GM12878 (cell line): ENCODE measurements at regions not wholly inside any gene's neighbourhood (a gene's known extent, or its start where the extent isn't known, plus 50 kb on each side); places are given as distances from the start of the nearest gene placed in this dataset.

Source experiments
- ATAC-seq: fragments of 200-7000 bp; cut with Tn5 transposase; 3 replicates; pipeline ENCODE4 v1.9.1; 2020; ENCODE audit warnings: mild to moderate bottlenecking, moderate library complexity
- BruUV-seq: library from RNA; stranded (reverse); fragments of 400-500 nt; replicated peaks from 2 replicates; lab custom pipeline; 2021; lab: Mats Ljungman, UMichigan
- CTCF ChIA-PET: fragments of 300-600 bp; sonication (Branson Sonifier 250); formaldehyde crosslinking; extraction: SDS; loops from one replicate; lab custom pipeline; 2021; ENCODE audit warnings: inconsistent platforms; lab: Yijun Ruan, JAX
- POLR2A ChIA-PET: fragments of 350-600 bp; formaldehyde crosslinking; extraction: SDS; loops from one replicate; lab custom pipeline; 2021; ENCODE audit warnings: inconsistent platforms; lab: Charles Lee
- RAD21 ChIA-PET: fragments of 300-600 bp; sonication (Branson Sonifier 250); formaldehyde crosslinking; loops from one replicate; lab custom pipeline; 2023; ENCODE audit warnings: antibody characterized with exemption; ENCODE audit not compliant: unreplicated experiment; lab: Charles Lee
- SMC1A ChIA-PET: fragments of 300-600 bp; sonication (Branson Sonifier 250); formaldehyde crosslinking; loops from one replicate; lab custom pipeline; 2023; ENCODE audit not compliant: unreplicated experiment, uncharacterized antibody; lab: Charles Lee
- DNase-seq: peaks from one replicate; pipeline ENCODE4 v3.0.0-alpha.2; 2011; ENCODE audit warnings: low read depth, low spot score
- FAIRE-seq: peaks from 3 replicates; lab custom pipeline; 2011; peaks lifted over from hg19 to GRCh38; lab: Jason Lieb, UNC
- H2AFZ ChIP-seq: 2 replicates; pipeline ENCODE4 v1.6.0; 2011; ENCODE audit warnings: low read depth, low read length, control low read depth; ENCODE audit not compliant: control insufficient read depth
- H3K27ac ChIP-seq: 2 replicates; pipeline ENCODE4 v1.5.1; 2011; ENCODE audit warnings: control low read depth; ENCODE audit not compliant: control insufficient read depth, insufficient read depth
- H3K27me3 ChIP-seq, 2 experiments: replicated peaks in 1 of 2; 2 replicates each; pipeline versions ENCODE4 v1.6.0 to v1.6.1; 2011; ENCODE audit warnings: low read length in 1 of 2; ENCODE audit not compliant: control insufficient read depth in 2 of 2, insufficient read depth in 2 of 2
- H3K36me3 ChIP-seq, 2 experiments: 2 replicates each; pipeline ENCODE4 v1.5.1; 2011; ENCODE audit warnings: low read length in 1 of 2; ENCODE audit not compliant: control insufficient read depth in 2 of 2, insufficient read depth in 2 of 2
- H3K4me1 ChIP-seq: 2 replicates; pipeline ENCODE4 v1.6.1; 2011; ENCODE audit warnings: mild to moderate bottlenecking, low read length, moderate library complexity, mixed read lengths; ENCODE audit not compliant: control insufficient read depth, insufficient read depth
- H3K4me2 ChIP-seq: 2 replicates; pipeline ENCODE4 v1.6.0; 2011; ENCODE audit warnings: control low read depth; ENCODE audit not compliant: control insufficient read depth, insufficient read depth
- H3K4me3 ChIP-seq: fragments of 200-600 bp; sonication (generic); 2 replicates; pipeline ENCODE4 v1.5.1; 2016
- H3K79me2 ChIP-seq: 2 replicates; pipeline ENCODE4 v1.6.0; 2011; ENCODE audit warnings: low read length; ENCODE audit not compliant: control insufficient read depth, insufficient read depth
- H3K9ac ChIP-seq: 2 replicates; pipeline ENCODE4 v1.8.0; 2011; ENCODE audit warnings: low read length, control low read depth, mixed read lengths; ENCODE audit not compliant: control insufficient read depth, insufficient read depth
- H3K9me3 ChIP-seq: replicated peaks from 3 replicates; pipeline ENCODE4 v1.5.1; 2011; ENCODE audit warnings: mild to moderate bottlenecking, low read length; ENCODE audit not compliant: control insufficient read depth, insufficient read depth
- H4K20me1 ChIP-seq: 2 replicates; pipeline ENCODE4 v1.6.0; 2011; ENCODE audit not compliant: control insufficient read depth, insufficient read depth
- MEF2B ChIP-seq: fragments of 450-650 bp; IDR thresholded peaks from 2 replicates; pipeline ENCODE4 v1.6.1; 2018; ENCODE audit warnings: mild to moderate bottlenecking, moderate library complexity; ENCODE audit not compliant: partially characterized antibody, poor library complexity, severe bottlenecking
- RELB ChIP-seq: fragments of 450-650 bp; IDR thresholded peaks from 2 replicates; pipeline ENCODE4 v1.6.1; 2017; ENCODE audit warnings: low read depth, mild to moderate bottlenecking, moderate library complexity
- SP1 ChIP-seq: IDR thresholded peaks from one replicate; pipeline ENCODE4 v1.6.1; 2011; ENCODE audit warnings: low read depth, low read length
- SREBF1 ChIP-seq: IDR thresholded peaks from 2 replicates; pipeline ENCODE4 v1.6.1; 2012; ENCODE audit warnings: mild to moderate bottlenecking, low read length
- TCF3 ChIP-seq: IDR thresholded peaks from 2 replicates; pipeline ENCODE4 v1.6.1; 2012; ENCODE audit warnings: low read depth, mild to moderate bottlenecking, low read length, borderline replicate concordance; ENCODE audit not compliant: insufficient read depth
- WRNIP1 ChIP-seq: IDR thresholded peaks from 2 replicates; pipeline ENCODE4 v1.6.1; 2011; ENCODE audit warnings: low read depth, low read length, improper control_type of control experiment, borderline replicate concordance
- ZNF207 ChIP-seq: fragments of 450-650 bp; IDR thresholded peaks from 2 replicates; pipeline ENCODE4 v1.6.1; 2014; ENCODE audit warnings: antibody characterized with exemption, mild to moderate bottlenecking, borderline replicate concordance
- WGBS: methylation state at CpG from one replicate; pipeline ENCODE4 v1.1.6; 2016; ENCODE audit warnings: low lambda C conversion rate; ENCODE audit not compliant: insufficient replicate concordance, insufficient coverage; ENCODE audit errors: missing lambda C conversion rate; 5-methylcytosine and 5-hydroxymethylcytosine counted together
- in situ Hi-C: fragments of 300-500 bp; cut with MboI; formaldehyde crosslinking; loops from 9 replicates; pipeline ENCODE4 v1.14.3; 2018; ENCODE audit warnings: mixed read lengths
- intact Hi-C: fragments of 100-400 bp; cut with micrococcal nuclease; formaldehyde crosslinking; loops from one replicate; pipeline ENCODE4 v1.14.2; 2022; ENCODE audit not compliant: unreplicated experiment
- TF ChIP-seq, protein P1 (sequence below): fragments of 450-650 bp; formaldehyde crosslinking; IDR thresholded peaks from 2 replicates; pipeline ENCODE4 v1.4.0; 2022; ENCODE audit warnings: mild to moderate bottlenecking, moderate library complexity

- ATAC-seq, result no peak
- H2AFZ ChIP-seq, result no peak overlapping the region
- POLR2A ChIA-PET, result no interaction called here
- in situ Hi-C loops, result no loop called here
- DNase-seq, result no peak
- H4K20me1 ChIP-seq, result no peaks in the 10 kb centered on the region
- SMC1A ChIA-PET, result no interaction called here
- H3K4me3 ChIP-seq, result no peak overlapping the region
- H3K27me3 ChIP-seq, result no peaks in the 10 kb centered on the region
- intact Hi-C loops, result no loop called here
- WGBS, result 41% methylated on average over 16 of the region's 16 CpGs
- H3K27ac ChIP-seq, result no peak overlapping the region
- peaks cover 1% of the 10 kb centered on the region; the same call in 1 of the 3 replicates for H3K9me3 ChIP-seq
- no TSS peak for BruUV-seq
- no peak overlapping the region for H3K9ac ChIP-seq
- no peaks in the 10 kb centered on the region for H3K79me2 ChIP-seq
- CTCF ChIA-PET, result interaction anchor here (0.6 kb wide), 1 partner anchor 408 kb away, joined by 3 read pairs; no protein-coding TSS in a partner anchor
- H3K36me3 ChIP-seq, result no peaks in the 10 kb centered on the region
- FAIRE-seq, result no peak
- no peaks in the 10 kb centered on the region for H3K4me1 ChIP-seq
- no peak overlapping the region for H3K4me2 ChIP-seq
- TF ChIP-seq, protein P1, sequence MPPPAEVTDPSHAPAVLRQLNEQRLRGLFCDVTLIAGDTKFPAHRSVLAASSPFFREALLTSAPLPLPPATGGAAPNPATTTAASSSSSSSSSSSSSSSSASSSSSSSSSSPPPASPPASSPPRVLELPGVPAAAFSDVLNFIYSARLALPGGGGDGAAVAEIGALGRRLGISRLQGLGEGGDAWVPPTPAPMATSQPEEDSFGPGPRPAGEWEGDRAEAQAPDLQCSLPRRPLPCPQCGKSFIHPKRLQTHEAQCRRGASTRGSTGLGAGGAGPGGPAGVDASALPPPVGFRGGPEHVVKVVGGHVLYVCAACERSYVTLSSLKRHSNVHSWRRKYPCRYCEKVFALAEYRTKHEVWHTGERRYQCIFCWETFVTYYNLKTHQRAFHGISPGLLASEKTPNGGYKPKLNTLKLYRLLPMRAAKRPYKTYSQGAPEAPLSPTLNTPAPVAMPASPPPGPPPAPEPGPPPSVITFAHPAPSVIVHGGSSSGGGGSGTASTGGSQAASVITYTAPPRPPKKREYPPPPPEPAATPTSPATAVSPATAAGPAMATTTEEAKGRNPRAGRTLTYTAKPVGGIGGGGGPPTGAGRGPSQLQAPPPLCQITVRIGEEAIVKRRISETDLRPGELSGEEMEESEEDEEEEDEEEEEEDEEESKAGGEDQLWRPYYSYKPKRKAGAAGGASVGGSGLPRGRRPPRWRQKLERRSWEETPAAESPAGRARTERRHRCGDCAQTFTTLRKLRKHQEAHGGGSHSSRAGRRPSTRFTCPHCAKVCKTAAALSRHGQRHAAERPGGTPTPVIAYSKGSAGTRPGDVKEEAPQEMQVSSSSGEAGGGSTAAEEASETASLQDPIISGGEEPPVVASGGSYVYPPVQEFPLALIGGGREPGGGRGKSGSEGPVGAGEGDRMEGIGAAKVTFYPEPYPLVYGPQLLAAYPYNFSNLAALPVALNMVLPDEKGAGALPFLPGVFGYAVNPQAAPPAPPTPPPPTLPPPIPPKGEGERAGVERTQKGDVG (CRISPR knock-in tag), result no peak
- no peak for TF ChIP-seq TCF3
- TF ChIP-seq RELB, result no peak
- no peak for TF ChIP-seq SP1
- no peak for TF ChIP-seq ZNF207
- TF ChIP-seq SREBF1, result no peak
- no peak for TF ChIP-seq MEF2B
- TF ChIP-seq WRNIP1, result no peak
- RAD21 ChIA-PET, result no interaction called here
Observed at GRCh38 chr22:48342016-48342415, 1485.7 kb downstream of the BRD1 start.
